ENCODE measurements at regions not wholly inside any gene's neighbourhood (a gene's known extent, or its start where the extent isn't known, plus 50 kb on each side); places are given as distances from the start of the nearest gene placed in this dataset.
A peak's percentile ranks its signal among the peaks of the same experiment; 100 is the strongest.

DNA sequence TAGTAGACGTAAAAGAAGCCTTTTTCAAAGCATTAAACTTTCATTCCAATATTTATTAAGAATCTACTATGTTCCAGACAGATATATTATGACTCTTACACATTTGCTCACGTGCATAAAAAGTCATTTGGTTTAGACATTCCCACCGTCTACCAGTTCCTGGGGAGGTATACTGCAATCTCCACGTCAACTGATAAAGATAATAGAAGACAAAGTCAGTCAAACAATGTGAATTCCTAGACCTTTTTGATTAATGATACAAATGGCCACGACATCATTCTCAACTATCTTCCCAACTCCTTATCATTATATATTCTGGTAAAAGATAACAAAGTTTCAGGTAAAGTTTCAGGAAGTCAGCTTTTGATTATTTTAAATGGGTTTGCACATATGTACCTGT is 69.0 kb downstream of the SIPA1L2 start:
- no peaks in the 10 kb centered on the region for H3K27me3 ChIP-seq (ENCODE audit: control insufficient read depth in 3 of 3, insufficient read depth in 3 of 3, low read length in 3 of 3)
- 75 to 85% (median 84%) methylated on average over 5 of the region's 5 CpGs for WGBS, 3 donors
- no peaks in the 10 kb centered on the region for H3K9me3 ChIP-seq (ENCODE audit: control insufficient read depth in 2 of 2, insufficient read depth in 1 of 2, low read depth in 1 of 2, low read length in 1 of 2)
- FAIRE-seq (no peak), DNase-seq (no peak)
- H3K4me1 ChIP-seq (ENCODE audit: control insufficient read depth in 3 of 3, insufficient read depth in 2 of 3, low read depth in 1 of 3, low read length in 2 of 3) = peaks cover 0 to 7% (median 3%) of the 10 kb centered on the region in 3 donors
- peaks cover 0 to 3% (median 0%) of the 10 kb centered on the region in 3 donors for H3K36me3 ChIP-seq (ENCODE audit: control insufficient read depth in 3 of 3, insufficient read depth in 2 of 3, low read depth in 1 of 3, low read length in 3 of 3)
- no peak overlapping the region for H3K4me3 ChIP-seq (ENCODE audit: low read depth in 1 of 3, low read length in 3 of 3)
- no peak overlapping the region for H3K27ac ChIP-seq (ENCODE audit: low read depth in 1 of 3, low read length in 2 of 3)

DNA sequence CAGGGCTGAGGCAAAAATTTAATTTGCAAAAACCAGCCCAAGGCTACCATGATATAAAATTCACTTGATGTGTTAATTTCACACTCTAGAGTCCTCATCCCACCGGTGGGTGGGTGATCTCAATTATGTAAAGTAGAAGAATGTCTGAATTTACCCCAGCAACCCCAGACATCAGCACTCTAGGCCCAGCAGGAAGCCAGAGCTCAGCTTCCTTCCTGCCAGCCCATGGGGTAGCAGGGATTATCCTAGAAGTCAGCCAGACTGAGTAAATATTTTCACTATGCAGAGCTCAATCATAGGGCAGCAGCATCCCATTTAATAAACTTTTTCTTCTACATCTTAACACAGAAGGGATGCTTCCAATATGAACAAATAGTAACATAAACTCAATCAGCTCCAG is 71.0 kb downstream of the SIPA1L2 start:
- DNase-seq (no peak), FAIRE-seq (no peak)
- H3K27me3 ChIP-seq (ENCODE audit: control insufficient read depth in 3 of 3, insufficient read depth in 3 of 3, low read length in 3 of 3) = no peaks in the 10 kb centered on the region
- peaks cover 0 to 3% (median 0%) of the 10 kb centered on the region in 3 donors for H3K36me3 ChIP-seq (ENCODE audit: control insufficient read depth in 3 of 3, insufficient read depth in 2 of 3, low read depth in 1 of 3, low read length in 3 of 3)
- no peak overlapping the region for H3K27ac ChIP-seq (ENCODE audit: low read depth in 1 of 3, low read length in 2 of 3)
- no peak overlapping the region for H3K4me3 ChIP-seq (ENCODE audit: low read depth in 1 of 3, low read length in 3 of 3)
- H3K9me3 ChIP-seq (ENCODE audit: control insufficient read depth in 2 of 2, insufficient read depth in 1 of 2, low read depth in 1 of 2, low read length in 1 of 2) = no peaks in the 10 kb centered on the region
- 35 to 63% (median 63%) methylated on average over 1 of the region's 1 CpG for WGBS, 3 donors
- peaks cover 0 to 12% (median 7%) of the 10 kb centered on the region in 3 donors for H3K4me1 ChIP-seq (ENCODE audit: control insufficient read depth in 3 of 3, insufficient read depth in 2 of 3, low read depth in 1 of 3, low read length in 2 of 3)

DNA sequence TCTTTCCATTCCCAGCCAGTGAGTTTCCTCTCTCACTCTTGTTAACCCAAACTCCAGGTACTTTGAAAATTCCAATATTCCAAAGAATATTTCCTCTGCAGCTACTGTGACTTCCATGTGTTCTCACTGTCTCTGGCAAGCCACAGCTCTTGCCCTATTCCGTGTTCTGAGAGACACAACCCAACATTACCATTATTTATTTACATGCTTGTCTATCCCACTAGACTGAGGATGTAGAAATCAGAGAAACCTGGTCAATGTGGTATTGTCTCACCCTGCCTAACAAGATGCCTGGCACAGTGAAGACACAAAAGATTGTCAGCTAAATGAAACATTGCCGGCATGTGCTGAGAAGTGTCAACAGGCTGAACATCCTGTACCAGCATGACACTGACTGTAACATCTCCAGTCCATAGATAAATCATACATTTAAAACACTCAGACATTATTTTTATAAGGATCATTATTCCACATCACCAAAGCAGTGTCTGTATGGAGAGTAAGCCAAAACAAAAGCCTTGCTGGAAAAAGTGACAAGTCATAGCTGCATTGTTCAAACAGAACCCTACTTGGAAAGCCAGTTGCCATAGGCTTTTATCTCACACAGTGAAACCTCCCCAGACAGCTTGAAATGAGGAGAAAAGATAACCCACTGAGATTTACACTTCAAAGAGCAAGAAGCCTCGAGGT is 72.3 kb downstream of the SIPA1L2 start:
- no peak for FAIRE-seq
- peaks cover 0 to 12% (median 7%) of the 10 kb centered on the region in 3 donors for H3K4me1 ChIP-seq (ENCODE audit: control insufficient read depth in 3 of 3, insufficient read depth in 2 of 3, low read depth in 1 of 3, low read length in 2 of 3)
- peaks cover 0 to 6% (median 0%) of the 10 kb centered on the region in 3 donors for H3K36me3 ChIP-seq (ENCODE audit: control insufficient read depth in 3 of 3, insufficient read depth in 2 of 3, low read depth in 1 of 3, low read length in 3 of 3)
- DNase-seq = no peak
- no peak overlapping the region for H3K4me3 ChIP-seq (ENCODE audit: low read depth in 1 of 3, low read length in 3 of 3)
- WGBS, 3 donors = 23 to 58% (median 45%) methylated on average over 3 of the region's 3 CpGs
- H3K9me3 ChIP-seq (ENCODE audit: control insufficient read depth in 2 of 2, insufficient read depth in 1 of 2, low read depth in 1 of 2, low read length in 1 of 2) = no peaks in the 10 kb centered on the region
- H3K27me3 ChIP-seq (ENCODE audit: control insufficient read depth in 3 of 3, insufficient read depth in 3 of 3, low read length in 3 of 3) = no peaks in the 10 kb centered on the region
- no peak overlapping the region for H3K27ac ChIP-seq (ENCODE audit: low read depth in 1 of 3, low read length in 2 of 3)

DNA sequence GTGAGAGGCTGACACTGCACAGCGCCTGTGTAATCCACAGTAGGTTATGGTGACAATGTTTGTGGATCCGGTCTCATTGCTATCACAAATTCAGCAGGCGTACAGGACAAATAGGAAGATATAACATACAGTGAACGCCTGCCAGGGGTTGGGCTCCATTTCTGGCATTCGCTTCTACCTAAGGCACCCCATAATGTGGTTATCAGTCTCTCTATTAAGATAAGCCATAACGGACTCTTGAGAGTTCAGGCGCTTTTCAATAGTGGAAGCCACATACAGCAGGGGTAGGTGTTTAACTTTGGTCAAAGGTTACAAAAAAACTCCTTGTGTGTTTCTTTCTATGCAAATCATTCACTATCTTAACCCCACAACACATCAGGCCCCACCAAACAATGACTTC is 72.8 kb downstream of the SIPA1L2 start:
- DNase-seq = peak; percentile 39 to 63
- WGBS, 3 donors = 10 to 66% (median 41%) methylated on average over 7 of the region's 7 CpGs
- H3K27me3 ChIP-seq (ENCODE audit: control insufficient read depth in 3 of 3, insufficient read depth in 3 of 3, low read length in 3 of 3) = no peaks in the 10 kb centered on the region
- no peak for FAIRE-seq
- H3K27ac ChIP-seq (ENCODE audit: low read depth in 1 of 3, low read length in 2 of 3) = no peak overlapping the region
- H3K4me1 ChIP-seq (ENCODE audit: control insufficient read depth in 3 of 3, insufficient read depth in 2 of 3, low read depth in 1 of 3, low read length in 2 of 3) = peaks cover 0 to 12% (median 7%) of the 10 kb centered on the region in 3 donors
- peaks cover 0 to 6% (median 0%) of the 10 kb centered on the region in 3 donors for H3K36me3 ChIP-seq (ENCODE audit: control insufficient read depth in 3 of 3, insufficient read depth in 2 of 3, low read depth in 1 of 3, low read length in 3 of 3)
- H3K4me3 ChIP-seq (ENCODE audit: low read depth in 1 of 3, low read length in 3 of 3) = no peak overlapping the region
- H3K9me3 ChIP-seq (ENCODE audit: control insufficient read depth in 2 of 2, insufficient read depth in 1 of 2, low read depth in 1 of 2, low read length in 1 of 2) = no peaks in the 10 kb centered on the region

DNA sequence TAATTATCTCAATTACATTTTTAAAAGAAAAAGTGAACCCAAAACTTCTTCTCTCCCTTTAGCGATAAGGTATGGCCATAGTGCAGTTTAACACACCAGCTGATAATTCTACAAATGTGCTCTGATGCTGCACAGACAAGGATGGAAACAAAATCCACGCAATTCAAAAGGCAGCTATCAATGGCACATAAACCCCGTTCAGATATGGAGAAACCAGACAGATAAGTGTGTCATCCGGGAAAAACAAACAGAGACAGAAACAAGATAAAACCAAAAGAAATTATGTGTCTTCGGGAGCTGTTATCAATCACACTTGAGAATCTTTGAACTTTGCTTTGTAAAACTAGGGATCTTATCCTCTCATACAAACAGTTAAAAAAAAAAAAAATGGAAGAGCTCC is 73.6 kb downstream of the SIPA1L2 start:
- Histone ChIP-seq H3K4me3 (ENCODE audit: low read depth in 1 of 3, low read length in 3 of 3) (no peak overlapping the region), H3K27ac (ENCODE audit: low read depth in 1 of 3, low read length in 2 of 3) (no peak overlapping the region), H3K36me3 (ENCODE audit: control insufficient read depth in 3 of 3, insufficient read depth in 2 of 3, low read depth in 1 of 3, low read length in 3 of 3) (peaks cover 0 to 3% (median 0%) of the 10 kb centered on the region in 3 donors), H3K4me1 (ENCODE audit: control insufficient read depth in 3 of 3, insufficient read depth in 2 of 3, low read depth in 1 of 3, low read length in 2 of 3) (peaks cover 0 to 12% (median 6%) of the 10 kb centered on the region in 3 donors), H3K9me3 (ENCODE audit: control insufficient read depth in 2 of 2, insufficient read depth in 1 of 2, low read depth in 1 of 2, low read length in 1 of 2) (no peaks in the 10 kb centered on the region), H3K27me3 (ENCODE audit: control insufficient read depth in 3 of 3, insufficient read depth in 3 of 3, low read length in 3 of 3) (no peaks in the 10 kb centered on the region)
- DNase-seq (peak in 1 of 2 donors; percentile 33), FAIRE-seq (no peak)
- WGBS, 3 donors = 17 to 61% (median 37%) methylated on average over 5 of the region's 5 CpGs

DNA sequence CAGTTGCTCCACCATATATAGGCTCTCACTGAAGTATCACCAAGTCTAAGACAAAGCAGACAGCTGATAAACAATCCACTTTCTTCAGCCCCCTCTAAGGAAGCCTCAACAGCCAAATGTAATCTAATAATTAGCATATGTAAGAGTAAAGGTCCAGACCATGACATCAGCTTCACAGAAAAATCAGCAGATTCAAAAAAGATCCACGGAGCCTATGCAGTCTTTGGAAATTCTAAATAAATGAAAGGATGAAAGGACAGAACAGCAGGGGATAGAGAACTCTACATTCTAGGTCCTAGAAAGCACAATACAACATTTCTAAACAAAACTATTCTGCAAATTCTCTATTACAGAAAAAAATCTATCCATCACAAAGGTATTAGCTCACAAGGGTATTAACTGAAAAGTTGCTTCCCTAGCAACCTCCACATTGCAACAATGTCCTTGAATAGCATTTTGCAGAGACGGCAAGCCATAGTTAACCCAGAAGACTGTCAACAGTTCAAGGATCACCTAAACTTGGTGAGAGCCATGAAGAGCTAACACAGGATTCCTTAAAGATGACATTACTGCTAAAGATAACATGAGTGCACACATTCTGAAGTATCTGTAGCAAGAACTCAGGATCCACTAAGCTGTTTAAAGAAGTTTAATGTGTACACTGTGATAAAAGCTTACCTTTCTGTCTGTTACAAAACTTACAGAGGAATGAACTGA is 74.3 kb downstream of the SIPA1L2 start:
- no peaks in the 10 kb centered on the region for H3K9me3 ChIP-seq (ENCODE audit: control insufficient read depth in 2 of 2, insufficient read depth in 1 of 2, low read depth in 1 of 2, low read length in 1 of 2)
- DNase-seq (peak in 1 of 2 donors; percentile 33), FAIRE-seq (no peak)
- H3K27me3 ChIP-seq (ENCODE audit: control insufficient read depth in 3 of 3, insufficient read depth in 3 of 3, low read length in 3 of 3) = no peaks in the 10 kb centered on the region
- no peak overlapping the region for H3K4me3 ChIP-seq (ENCODE audit: low read depth in 1 of 3, low read length in 3 of 3)
- H3K4me1 ChIP-seq (ENCODE audit: control insufficient read depth in 3 of 3, insufficient read depth in 2 of 3, low read depth in 1 of 3, low read length in 2 of 3) = peaks cover 0 to 12% (median 4%) of the 10 kb centered on the region in 3 donors
- WGBS, 3 donors = 31 to 57% (median 48%) methylated on average over 2 of the region's 2 CpGs
- H3K27ac ChIP-seq (ENCODE audit: low read depth in 1 of 3, low read length in 2 of 3) = no peak overlapping the region
- H3K36me3 ChIP-seq (ENCODE audit: control insufficient read depth in 3 of 3, insufficient read depth in 2 of 3, low read depth in 1 of 3, low read length in 3 of 3) = peaks cover 0 to 3% (median 0%) of the 10 kb centered on the region in 3 donors

DNA sequence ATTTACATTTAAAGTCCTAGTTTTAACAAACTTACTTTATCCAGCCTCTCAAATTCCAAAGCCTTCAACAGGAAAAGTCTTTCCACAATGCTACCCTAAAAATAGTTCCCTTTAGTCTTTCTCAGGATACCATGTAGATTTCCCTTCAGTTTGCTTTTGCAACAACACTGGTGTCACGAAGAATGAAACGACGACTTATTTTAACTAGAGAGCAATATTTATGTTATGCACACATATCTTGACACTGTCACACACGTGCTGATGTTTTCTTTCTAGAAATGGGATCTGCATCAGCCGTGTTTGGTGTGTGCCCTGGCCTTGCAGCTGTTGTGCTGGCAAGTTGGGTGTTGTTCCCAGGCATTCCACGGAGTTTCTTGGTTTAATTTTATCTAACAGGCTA is 75.5 kb downstream of the SIPA1L2 start:
- peaks cover 0 to 12% (median 4%) of the 10 kb centered on the region in 3 donors for H3K4me1 ChIP-seq (ENCODE audit: control insufficient read depth in 3 of 3, insufficient read depth in 2 of 3, low read depth in 1 of 3, low read length in 2 of 3)
- no peaks in the 10 kb centered on the region for H3K9me3 ChIP-seq (ENCODE audit: control insufficient read depth in 2 of 2, insufficient read depth in 1 of 2, low read depth in 1 of 2, low read length in 1 of 2)
- WGBS, 3 donors = 45 to 49% (median 49%) methylated on average over 6 of the region's 6 CpGs
- FAIRE-seq (no peak), DNase-seq (no peak)
- no peak overlapping the region for H3K4me3 ChIP-seq (ENCODE audit: low read depth in 1 of 3, low read length in 3 of 3)
- H3K27me3 ChIP-seq (ENCODE audit: control insufficient read depth in 3 of 3, insufficient read depth in 3 of 3, low read length in 3 of 3) = no peaks in the 10 kb centered on the region
- no peak overlapping the region for H3K27ac ChIP-seq (ENCODE audit: low read depth in 1 of 3, low read length in 2 of 3)
- H3K36me3 ChIP-seq (ENCODE audit: control insufficient read depth in 3 of 3, insufficient read depth in 2 of 3, low read depth in 1 of 3, low read length in 3 of 3) = peaks cover 0 to 3% (median 0%) of the 10 kb centered on the region in 3 donors

DNA sequence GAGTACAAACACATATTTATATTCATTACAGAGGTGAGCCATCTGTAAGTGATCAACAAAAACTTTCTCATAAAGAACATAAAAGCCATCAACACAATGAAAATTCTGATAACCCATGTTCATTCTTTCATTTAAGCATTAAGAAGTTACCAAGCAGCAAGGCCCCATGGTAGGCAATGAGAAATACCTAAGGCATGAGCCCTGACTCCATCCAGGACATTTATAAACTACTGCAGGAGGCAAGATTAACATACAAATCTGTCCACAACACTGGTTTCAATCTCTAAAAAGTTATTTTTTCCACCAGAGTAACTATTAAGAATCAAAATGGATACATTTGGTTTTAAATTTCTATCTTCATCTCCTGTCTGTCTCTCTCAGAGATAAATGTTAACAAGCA is 76.1 kb downstream of the SIPA1L2 start:
- Histone ChIP-seq H3K4me3 (ENCODE audit: low read depth in 1 of 3, low read length in 3 of 3) (no peak overlapping the region), H3K4me1 (ENCODE audit: control insufficient read depth in 3 of 3, insufficient read depth in 2 of 3, low read depth in 1 of 3, low read length in 2 of 3) (peaks cover 0 to 12% (median 4%) of the 10 kb centered on the region in 3 donors), H3K9me3 (ENCODE audit: control insufficient read depth in 2 of 2, insufficient read depth in 1 of 2, low read depth in 1 of 2, low read length in 1 of 2) (no peaks in the 10 kb centered on the region), H3K27ac (ENCODE audit: low read depth in 1 of 3, low read length in 2 of 3) (no peak overlapping the region), H3K27me3 (ENCODE audit: control insufficient read depth in 3 of 3, insufficient read depth in 3 of 3, low read length in 3 of 3) (no peaks in the 10 kb centered on the region), H3K36me3 (ENCODE audit: control insufficient read depth in 3 of 3, insufficient read depth in 2 of 3, low read depth in 1 of 3, low read length in 3 of 3) (peaks cover 0 to 3% (median 0%) of the 10 kb centered on the region in 3 donors)
- FAIRE-seq (no peak), DNase-seq (no peak)

All from small intestine (tissue), 7 donors.